ENCODE measurements at regions not wholly inside any gene's neighbourhood (a gene's known extent, or its start where the extent isn't known, plus 50 kb on each side); places are given as distances from the start of the nearest gene placed in this dataset.

DNA sequence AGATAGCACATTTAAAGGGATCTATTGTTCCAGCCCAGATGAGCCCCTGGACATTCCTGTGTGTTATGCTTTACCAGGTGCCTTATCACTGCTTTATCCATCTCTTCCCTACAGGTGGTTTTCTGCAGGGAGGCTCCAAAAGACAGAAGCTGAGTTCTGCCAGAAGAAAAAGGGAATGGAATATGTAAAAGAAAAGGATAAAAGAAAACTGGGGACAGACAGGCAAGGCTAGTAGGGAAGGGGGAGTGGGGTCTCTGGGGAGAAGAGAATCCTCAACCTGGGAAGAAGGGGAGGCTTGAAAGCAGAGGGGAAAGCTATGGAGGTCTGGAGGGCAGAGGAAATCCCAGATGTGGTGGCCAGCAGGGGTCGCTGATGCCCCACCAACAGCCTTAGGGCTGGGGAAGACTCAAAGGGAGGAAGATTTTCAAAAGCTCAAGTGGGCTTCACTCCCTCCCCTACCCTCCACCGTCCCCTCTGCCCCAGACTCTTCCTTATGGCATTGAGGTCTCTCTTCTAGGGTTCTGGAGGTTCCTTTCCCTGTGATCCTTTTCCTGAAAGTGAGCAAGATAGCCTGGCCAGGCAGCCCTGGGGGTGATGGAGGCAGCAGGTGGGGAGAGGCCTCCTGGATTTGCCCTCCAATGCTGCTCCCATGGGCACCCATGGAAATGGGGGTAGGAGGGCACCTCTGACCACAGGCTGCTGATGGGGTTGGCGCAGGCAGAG is 178.1 kb upstream of the PKDCC start:
- peak; percentile 56 for DNase-seq (ENCODE audit: low read depth)
- no peak overlapping the region for H3K4me3 ChIP-seq (ENCODE audit: low read length)
- TF ChIP-seq, protein P1, sequence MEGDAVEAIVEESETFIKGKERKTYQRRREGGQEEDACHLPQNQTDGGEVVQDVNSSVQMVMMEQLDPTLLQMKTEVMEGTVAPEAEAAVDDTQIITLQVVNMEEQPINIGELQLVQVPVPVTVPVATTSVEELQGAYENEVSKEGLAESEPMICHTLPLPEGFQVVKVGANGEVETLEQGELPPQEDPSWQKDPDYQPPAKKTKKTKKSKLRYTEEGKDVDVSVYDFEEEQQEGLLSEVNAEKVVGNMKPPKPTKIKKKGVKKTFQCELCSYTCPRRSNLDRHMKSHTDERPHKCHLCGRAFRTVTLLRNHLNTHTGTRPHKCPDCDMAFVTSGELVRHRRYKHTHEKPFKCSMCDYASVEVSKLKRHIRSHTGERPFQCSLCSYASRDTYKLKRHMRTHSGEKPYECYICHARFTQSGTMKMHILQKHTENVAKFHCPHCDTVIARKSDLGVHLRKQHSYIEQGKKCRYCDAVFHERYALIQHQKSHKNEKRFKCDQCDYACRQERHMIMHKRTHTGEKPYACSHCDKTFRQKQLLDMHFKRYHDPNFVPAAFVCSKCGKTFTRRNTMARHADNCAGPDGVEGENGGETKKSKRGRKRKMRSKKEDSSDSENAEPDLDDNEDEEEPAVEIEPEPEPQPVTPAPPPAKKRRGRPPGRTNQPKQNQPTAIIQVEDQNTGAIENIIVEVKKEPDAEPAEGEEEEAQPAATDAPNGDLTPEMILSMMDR (IDR thresholded peaks at IDR 0.05; ENCODE audit: insufficient read depth, low read depth, low read length, missing control alignments), result peak; percentile 80

DNA sequence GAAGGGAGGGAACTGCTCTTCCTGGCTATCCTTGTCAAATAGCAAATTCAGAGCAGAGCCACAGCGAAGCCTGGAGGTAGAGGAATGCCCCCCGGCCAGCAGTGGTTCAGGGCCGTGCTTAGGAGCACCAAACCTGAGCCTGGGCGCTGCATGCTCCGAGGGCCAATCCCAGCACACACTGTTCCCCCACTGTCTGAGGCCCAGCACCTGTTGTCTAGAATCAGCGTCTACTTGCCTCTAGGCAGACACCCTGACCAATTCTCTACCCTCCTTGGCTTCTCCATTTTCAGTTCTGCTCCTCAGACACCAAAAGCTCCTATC is 177.6 kb upstream of the PKDCC start:
- no peak overlapping the region for H3K4me3 ChIP-seq (ENCODE audit: low read length)
- TF ChIP-seq, protein P1 (IDR thresholded peaks at IDR 0.05; ENCODE audit: insufficient read depth, low read depth, low read length, missing control alignments), result no peak
- DNase-seq (ENCODE audit: low read depth), result no peak

DNA sequence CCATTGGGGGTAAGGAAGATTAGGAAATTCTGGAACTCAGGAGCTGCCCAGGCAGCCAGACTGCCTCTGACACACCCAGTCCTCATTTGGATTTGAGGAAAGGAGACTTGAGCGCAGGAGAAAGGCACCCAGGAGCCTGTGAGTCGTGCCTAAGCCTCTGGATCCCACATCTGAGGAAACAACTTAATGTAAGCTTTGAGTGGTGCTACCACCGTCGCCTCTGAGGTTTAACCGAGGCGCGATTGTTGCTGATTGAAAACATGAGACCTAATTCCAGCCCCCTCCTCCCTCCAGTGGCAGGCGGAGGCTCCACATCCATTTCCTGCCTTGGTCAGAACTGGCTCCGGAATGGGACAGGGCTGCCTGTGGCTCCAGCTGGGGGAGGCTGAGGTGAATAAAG is 176.7 kb upstream of the PKDCC start:
- no peak overlapping the region for H3K4me3 ChIP-seq (ENCODE audit: low read length)
- TF ChIP-seq, protein P1 (IDR thresholded peaks at IDR 0.05; ENCODE audit: insufficient read depth, low read depth, low read length, missing control alignments), result no peak
- no peak for DNase-seq (ENCODE audit: low read depth)

DNA sequence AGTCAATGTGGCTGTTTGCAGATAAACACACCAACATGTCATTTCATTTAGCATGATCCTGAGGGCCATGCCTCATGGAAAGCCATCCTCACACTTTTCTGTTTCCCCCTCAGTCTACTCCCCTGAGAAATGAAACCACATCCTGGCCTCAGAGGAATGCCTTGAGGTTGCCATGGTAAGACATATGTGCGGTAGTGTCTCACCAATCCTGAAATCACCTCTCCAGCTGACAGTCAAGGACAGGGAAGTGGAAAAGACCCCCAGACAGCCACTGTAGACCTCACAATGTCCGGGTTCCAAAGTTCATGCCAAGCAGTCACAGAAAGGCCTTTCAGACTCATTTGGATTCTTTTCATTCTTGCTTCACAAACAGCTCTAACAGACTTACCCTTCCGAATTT is 175.2 kb upstream of the PKDCC start:
- TF ChIP-seq, protein P1 (IDR thresholded peaks at IDR 0.05; ENCODE audit: insufficient read depth, low read depth, low read length, missing control alignments), result no peak
- DNase-seq (ENCODE audit: low read depth), result no peak
- H3K4me3 ChIP-seq (ENCODE audit: low read length), result no peak overlapping the region

DNA sequence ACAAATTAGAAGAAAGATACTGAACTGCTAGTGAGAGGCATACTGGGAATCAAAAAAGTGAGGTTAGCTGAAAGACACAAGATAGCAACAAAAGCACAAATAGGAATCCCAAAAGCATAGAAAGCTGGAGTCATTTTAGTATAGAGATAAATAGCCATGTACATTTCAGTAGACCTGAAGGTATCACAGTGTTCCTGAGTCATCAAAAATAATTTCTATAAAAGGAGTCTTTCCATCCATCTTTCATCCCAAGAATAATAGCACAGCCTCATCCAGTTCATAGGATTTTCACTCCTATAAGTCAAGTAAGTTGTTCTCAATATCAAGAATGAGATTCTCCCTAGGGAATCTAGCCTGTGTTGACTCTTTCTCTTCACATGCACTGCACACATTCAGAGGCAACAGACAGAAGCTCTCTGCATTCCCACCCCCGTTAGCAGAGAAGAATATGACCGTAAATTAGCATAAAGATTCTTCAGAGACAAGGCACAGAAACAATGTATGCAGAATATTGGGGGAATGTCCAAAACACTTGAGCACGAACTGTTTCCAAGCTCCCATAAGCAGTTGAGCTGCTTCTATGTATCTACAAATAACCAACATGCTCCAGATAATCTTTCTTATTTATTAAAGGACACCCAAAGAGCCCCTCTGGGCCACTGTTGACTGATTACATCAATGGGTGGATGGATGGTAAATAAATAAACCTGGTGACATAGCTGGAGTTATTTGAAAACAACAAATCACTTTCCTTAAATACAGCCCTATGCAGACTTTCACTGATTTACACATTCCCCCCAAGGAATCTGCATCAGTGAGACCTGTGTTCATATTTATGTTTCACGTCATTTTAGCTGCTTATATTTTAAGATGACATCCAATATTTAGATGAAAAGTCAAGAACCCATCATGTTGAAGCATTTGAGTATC is 174.5 kb upstream of the PKDCC start:
- TF ChIP-seq, protein P1 (IDR thresholded peaks at IDR 0.05; ENCODE audit: insufficient read depth, low read depth, low read length, missing control alignments), result no peak
- H3K4me3 ChIP-seq (ENCODE audit: low read length), result no peak overlapping the region
- no peak for DNase-seq (ENCODE audit: low read depth)

DNA sequence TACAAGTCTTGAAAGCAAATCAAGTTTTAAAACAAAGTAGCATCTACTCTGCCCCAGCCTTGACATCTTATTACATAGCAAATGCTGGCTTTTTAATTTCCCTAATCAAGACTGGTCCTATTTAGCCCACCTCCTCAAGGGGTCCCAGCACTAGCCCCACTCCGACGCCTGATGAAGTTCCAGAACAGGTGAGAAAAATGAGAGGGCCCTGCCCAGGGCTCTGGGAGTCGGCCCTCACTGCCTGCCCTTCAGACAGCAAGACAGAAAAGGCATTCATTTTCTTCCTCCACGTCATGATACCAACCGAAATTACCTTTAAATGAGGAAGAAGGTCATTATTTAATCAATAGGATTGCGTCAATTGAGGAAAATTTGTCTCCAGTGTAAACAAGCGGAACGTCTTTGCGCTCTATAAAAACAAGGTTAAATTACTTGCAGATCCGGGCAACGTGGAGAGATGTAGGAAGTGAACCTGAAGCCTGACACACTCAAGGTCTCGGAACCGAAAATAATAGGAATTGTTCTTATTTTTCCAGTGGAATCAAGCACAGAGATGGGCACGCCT is 170.6 kb upstream of the PKDCC start:
- TF ChIP-seq, protein P1 (IDR thresholded peaks at IDR 0.05; ENCODE audit: insufficient read depth, low read depth, low read length, missing control alignments), result no peak
- DNase-seq (ENCODE audit: low read depth), result no peak

More for the DNA sequence above, 170.6 kb upstream of the PKDCC start:
- no peak overlapping the region for H3K4me3 ChIP-seq (ENCODE audit: low read length)
